Epithelial cell of prostate (primary cell): ENCODE measurements at regions not wholly inside any gene's neighbourhood (a gene's known extent, or its start where the extent isn't known, plus 50 kb on each side); places are given as distances from the start of the nearest gene placed in this dataset.
"Not testable (repeated sequence)": the region's sequence is repeated elsewhere in the genome, so short reads cannot be mapped to it uniquely, and the experiment has no call there.

ENCODE experiments used
- DNase-seq: peaks from one replicate; pipeline ENCODE4 v3.0.0-alpha.2; 2011; ENCODE audit warnings: low read depth, low spot score
- H3K27ac ChIP-seq: fragments of 450-650 bp; 2 replicates; pipeline ENCODE4 v1.5.1; 2017; ENCODE audit warnings: mild to moderate bottlenecking

GRCh38 chr3:75237053-75237452 lies 427.1 kb upstream of the FRG2C start:
- H3K27ac ChIP-seq, result no peak overlapping the region
- no peak for DNase-seq

DNA sequence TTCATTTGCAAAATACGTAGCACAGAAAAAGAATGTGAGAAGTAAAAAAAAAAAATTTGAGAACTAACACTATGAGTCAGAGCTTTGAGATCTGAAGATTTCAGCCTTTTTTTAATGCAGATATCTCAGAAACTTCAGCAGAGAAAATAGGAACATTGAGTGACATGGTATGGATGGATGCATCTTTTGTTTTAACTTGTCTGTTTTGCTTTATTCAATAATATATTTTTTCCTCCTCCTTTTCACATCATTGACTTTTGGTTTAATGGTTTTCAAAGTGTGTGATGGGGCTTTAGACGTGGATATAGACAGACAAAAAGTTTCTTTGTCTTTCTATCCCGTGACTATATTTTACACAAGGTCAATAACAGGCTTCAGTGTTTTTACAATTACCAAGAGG lies 426.7 kb upstream of the FRG2C start:
- H3K27ac ChIP-seq, result no peak overlapping the region
- no peak for DNase-seq

DNA sequence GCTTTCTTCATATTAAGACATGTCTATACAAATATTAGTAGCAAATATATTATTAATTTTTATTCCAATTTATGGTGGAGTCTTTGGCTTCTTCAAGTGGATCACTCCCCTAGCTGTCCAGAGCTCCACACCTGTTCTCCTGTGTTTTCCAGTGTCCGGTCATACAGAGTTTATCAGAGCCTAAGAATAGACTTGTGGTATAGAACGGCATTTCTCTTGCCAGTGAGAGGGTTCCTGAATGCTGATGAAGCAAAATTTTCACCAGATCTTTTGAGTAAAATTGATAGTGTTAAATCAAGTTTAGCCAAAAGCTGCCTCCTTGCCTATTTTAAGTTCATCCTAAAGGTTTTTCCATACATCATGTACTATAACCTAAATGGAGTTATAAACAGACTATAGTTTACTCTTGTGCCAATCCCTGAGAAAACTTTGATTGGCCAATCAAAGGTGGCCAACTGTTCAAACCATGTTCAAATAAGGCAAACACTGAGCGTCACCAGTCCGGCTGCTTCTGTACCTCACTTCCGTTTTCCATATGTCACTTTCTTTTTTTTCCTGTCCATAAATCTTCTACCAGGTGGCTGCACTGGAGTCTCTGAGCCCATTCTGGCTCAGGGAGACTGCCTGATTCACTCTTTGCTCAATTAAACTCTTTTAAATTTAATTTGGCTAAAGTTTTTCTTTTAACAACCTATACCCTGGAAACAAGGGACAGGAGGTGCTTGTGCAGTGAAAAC lies 422.7 kb upstream of the FRG2C start:
- not testable (repeated sequence) for DNase-seq, H3K27ac ChIP-seq

DNA sequence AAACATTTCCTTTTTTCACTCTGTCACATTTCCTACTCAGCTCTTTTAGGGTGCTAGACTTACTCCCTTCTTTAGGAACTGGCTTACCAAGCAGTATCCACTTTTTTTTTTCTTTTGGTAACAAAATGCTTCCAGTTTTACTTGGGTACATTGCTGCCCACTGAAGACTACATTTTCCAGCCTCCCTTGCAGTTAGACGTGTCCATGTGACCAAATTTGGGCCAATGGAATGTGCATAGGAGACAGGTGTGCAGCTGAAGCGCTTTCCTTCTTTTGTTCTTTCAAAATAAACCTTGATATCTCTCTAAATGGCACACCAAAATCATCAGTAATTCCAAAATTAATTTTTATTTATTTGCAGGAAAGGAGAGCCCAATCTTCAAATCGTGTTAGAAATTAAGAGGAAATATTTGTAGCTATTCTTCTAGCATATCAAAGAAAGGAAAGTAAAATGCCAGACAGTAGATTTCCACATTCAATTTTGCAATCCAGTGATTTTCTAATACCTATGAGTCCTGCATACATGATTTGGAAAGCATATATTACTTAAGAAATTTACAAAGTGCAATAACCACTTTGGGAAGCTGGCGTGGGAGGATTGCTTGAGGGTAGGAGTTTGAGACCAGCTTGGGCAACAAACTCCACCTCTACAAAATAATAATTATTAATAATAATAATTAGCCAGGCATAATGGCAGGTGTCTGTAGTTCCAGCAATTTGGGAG lies 422.0 kb upstream of the FRG2C start:
- no peak for DNase-seq
- no peak overlapping the region for H3K27ac ChIP-seq

GRCh38 chr3:75248974-75249373 lies 415.2 kb upstream of the FRG2C start:
- no peak overlapping the region for H3K27ac ChIP-seq

DNA sequence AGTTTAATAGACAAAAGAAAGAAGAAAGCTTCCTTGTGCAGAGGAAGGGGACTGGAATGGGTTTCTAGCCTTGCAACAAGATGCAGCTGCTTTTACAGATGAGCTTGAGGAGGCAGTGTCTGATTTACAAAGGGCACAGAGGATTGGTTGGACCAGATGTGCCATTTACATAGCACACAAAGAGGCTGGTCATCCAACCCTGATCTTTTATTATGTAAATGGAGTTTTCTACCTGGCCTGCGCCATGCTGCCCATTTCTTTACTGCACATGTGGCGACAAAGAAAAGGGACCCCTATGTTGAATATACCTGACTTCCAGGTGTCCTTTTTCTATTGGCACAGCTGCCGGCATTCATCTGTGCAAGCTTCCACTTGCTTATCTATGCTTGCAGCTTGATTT lies 409.4 kb upstream of the FRG2C start:
- no peak for DNase-seq
- no peak overlapping the region for H3K27ac ChIP-seq

More at GRCh38 chr3:75248974-75249373, 415.2 kb upstream of the FRG2C start:
- no peak for DNase-seq

DNA sequence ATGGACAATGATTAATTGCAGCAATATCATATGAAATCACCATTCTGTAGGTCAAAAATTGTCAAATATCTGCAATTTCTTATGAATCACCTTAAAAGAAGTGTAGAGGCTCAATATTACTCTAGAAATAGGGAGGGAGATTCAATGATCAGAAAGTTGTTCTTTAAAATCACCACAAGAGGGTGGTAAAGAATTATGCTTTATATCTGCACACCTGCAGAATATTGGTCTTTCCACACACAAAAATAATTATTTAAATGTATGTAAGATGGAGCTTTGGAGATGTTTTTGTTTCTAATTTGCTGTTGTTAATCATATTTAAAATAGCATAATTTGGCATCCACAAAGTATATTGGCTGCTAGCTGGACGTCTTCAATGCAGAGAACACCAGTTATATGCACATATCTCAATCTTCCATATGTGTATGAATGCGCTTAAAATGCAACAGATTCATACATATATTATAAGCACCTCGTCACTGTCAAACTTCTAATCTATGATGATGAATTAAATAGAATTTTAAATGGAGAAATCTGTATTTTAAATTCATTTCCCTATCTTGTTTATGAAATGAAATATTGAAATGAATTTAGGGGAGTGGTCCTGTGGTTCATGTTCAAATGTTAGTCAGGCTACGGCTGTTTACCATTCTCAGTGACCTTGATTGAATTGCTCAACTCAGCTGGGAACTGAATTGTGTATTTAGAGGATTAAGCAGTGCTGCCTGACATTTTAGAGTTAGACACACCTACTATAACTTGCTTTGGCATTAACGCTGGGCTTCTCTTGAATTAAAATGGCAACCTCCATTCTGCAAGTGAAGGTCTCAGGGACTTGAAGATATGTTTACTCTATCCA lies 405.1 kb upstream of the FRG2C start:
- DNase-seq, H3K27ac ChIP-seq: not testable (repeated sequence)

DNA sequence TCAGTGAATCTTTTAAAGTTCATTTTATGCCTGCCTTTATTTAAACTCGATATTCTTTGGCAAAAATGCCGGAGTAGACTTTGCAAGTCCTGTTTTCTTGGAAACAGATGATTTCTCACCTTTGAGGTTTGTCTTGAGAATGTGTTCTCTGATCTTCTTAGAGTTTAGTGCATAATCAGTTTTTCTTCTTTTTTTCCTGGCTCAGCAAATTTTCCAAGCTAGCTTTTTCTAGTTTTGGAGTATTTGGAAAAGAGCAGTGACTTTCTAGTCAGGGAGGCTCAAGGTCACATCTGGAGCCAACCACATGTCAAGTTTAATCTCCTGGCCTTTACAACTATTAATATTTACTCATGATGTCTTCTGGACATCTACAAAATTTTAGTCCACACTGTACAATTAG lies 403.2 kb upstream of the FRG2C start:
- not testable (repeated sequence) for DNase-seq, H3K27ac ChIP-seq

DNA sequence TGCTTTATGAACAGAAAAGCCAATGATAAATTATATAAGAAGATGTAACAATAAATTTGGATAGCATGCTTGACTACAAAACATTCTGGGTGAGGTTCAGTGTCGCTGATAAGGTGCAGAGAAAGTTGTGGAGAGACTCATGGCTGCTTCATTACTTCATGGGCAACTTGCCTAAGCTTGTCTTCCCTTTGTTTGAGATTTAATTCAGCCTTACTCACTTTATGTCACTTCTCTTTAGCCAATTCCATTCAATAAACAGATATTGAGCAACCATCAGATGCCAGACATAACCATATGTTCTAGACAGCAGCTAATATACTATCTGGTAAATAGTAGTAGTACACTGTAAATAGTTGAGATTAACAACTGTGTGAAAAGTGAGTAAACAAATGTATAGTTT lies 401.5 kb upstream of the FRG2C start:
- no peak overlapping the region for H3K27ac ChIP-seq
- DNase-seq, result peak; percentile 41

DNA sequence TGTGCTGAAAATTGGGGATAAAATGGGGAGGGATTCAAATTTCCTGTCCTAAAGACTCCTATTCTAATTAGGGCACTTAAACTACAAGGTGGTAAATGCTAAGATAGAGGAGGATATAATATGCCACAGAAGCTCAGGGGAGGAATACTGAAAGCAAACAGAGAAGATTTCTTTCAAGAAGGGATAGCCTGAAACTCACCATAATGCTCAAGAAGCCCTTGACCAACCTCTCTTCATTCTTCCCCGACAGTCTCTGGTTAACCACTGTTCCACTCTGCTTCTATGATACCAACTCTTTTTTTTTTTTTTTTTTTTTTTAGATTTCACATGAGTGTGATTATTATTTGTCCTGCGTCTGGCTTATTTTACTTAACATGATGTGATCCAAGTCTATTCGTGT lies 398.2 kb upstream of the FRG2C start:
- no peak for DNase-seq
- H3K27ac ChIP-seq, result no peak overlapping the region

- not testable (repeated sequence) for H3K27ac ChIP-seq
Observed at GRCh38 chr3:75268576-75268975, 395.6 kb upstream of the FRG2C start.

GRCh38 chr3:75272237-75272636 lies 391.9 kb upstream of the FRG2C start:
- H3K27ac ChIP-seq, DNase-seq: not testable (repeated sequence)

More at GRCh38 chr3:75268576-75268975, 395.6 kb upstream of the FRG2C start:
- DNase-seq, result not testable (repeated sequence)

DNA sequence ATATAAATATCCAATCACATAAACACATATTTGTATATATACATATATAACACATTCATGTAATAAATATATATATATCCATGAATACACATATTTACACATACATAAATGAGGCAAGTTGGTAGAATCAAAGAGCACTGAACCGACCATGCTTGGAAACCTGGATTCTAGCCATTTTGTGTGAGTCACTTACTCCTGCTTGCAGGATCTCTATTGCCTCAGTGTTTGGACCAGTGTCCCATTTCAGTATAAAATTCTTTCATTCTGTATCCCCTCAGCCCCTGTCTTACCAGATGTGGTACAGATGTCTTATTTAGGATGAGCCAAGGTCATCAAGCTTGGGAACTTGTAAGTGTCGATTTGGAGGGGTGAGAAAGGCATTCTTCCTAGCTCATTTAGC lies 391.4 kb upstream of the FRG2C start:
- H3K27ac ChIP-seq, result no peak overlapping the region
- peak; percentile 8 for DNase-seq

DNA sequence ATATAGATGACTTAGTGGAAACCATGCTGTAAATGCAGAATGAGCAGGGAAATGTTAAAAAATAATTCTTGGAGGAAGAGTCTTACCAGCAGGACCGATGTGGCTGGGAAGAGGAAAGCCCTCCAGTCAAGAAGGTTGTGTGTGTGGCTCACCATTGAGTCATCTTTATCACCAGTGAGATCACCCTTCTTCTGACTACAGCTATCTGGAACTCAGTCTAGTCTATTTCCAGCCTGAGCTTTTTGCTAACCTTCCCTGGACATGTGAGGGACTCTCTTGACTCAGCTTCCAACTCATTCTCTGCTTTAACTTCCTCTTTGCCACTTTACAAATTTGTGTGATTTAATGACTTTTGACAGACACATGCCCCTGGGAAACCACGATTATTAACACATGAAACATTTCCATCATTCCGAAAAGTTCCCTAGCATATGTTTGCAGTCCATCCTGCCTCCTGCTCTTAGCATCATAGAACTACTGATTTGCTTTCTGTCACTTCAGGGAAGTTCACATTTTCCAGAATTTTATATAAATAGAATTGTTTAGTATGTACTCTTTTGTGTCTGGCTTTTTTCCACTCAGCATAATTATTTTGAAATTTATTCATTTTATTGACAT lies 378.5 kb upstream of the FRG2C start:
- not testable (repeated sequence) for H3K27ac ChIP-seq
- peak; percentile 55 for DNase-seq

- H3K27ac ChIP-seq, DNase-seq: not testable (repeated sequence)
Observed at GRCh38 chr3:75288972-75289574, 375.1 kb upstream of the FRG2C start.

DNA sequence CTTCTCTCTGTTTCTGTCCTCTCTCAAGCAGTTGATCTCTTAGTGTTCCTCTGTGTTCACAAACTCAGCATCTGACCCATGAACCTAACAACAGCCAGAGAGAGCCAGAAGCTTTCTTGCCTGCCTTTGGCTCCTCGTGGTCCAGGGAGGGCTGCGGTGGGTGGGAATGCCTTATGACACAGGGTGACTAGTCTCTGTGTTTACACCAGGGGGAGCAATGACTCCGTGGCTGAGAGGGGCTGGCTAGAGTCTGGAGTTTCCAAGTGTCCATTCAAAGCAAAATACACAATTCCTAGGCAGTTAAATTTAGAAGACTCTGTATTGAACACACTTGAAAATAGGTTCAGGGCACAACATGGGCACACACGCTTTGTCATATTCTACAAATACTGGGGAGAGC lies 370.0 kb upstream of the FRG2C start:
- DNase-seq, result no peak
- no peak overlapping the region for H3K27ac ChIP-seq

GRCh38 chr3:75295013-75295412 lies 369.1 kb upstream of the FRG2C start:
- H3K27ac ChIP-seq, result no peak overlapping the region
- DNase-seq, result no peak

- H3K27ac ChIP-seq, result no peak overlapping the region
- DNase-seq, result no peak
Observed at GRCh38 chr3:75296858-75297257, 367.3 kb upstream of the FRG2C start.

GRCh38 chr3:75300606-75301005 lies 363.5 kb upstream of the FRG2C start:
- H3K27ac ChIP-seq, result no peak overlapping the region
- DNase-seq, result no peak

GRCh38 chr3:75301050-75301449 lies 363.1 kb upstream of the FRG2C start:
- DNase-seq, H3K27ac ChIP-seq: not testable (repeated sequence)
